Activated naive CD4-positive, alpha-beta T cell treated with Interleukin-2 at 50 U/mL for 16 hours (primary cell): ENCODE measurements at regions not wholly inside any gene's neighbourhood (a gene's known extent, or its start where the extent isn't known, plus 50 kb on each side); places are given as distances from the start of the nearest gene placed in this dataset.

Experiments used
- DNase-seq: peaks from one replicate; pipeline ENCODE4 v3.0.0-alpha.2; 2020

GRCh38 chr20:62563561-62563960 lies 78.7 kb upstream of the SLCO4A1 start:
- DNase-seq = no peak

- no peak for DNase-seq
Observed at GRCh38 chr20:62564456-62565245, 77.7 kb upstream of the SLCO4A1 start.

GRCh38 chr20:62566266-62566665 lies 76.0 kb upstream of the SLCO4A1 start:
- DNase-seq = no peak

- no peak for DNase-seq
Observed at GRCh38 chr20:62566771-62567170, 75.5 kb upstream of the SLCO4A1 start.

- no peak for DNase-seq
Observed at GRCh38 chr20:62567246-62568044, 74.9 kb upstream of the SLCO4A1 start.

GRCh38 chr20:62568045-62568389 lies 74.3 kb upstream of the SLCO4A1 start:
- no peak for DNase-seq

- no peak for DNase-seq
Observed at GRCh38 chr20:62569615-62570014, 72.7 kb upstream of the SLCO4A1 start.

GRCh38 chr20:62570403-62570802 lies 71.9 kb upstream of the SLCO4A1 start:
- DNase-seq = no peak

- DNase-seq = no peak
Observed at GRCh38 chr20:62570897-62571668, 71.2 kb upstream of the SLCO4A1 start.

- DNase-seq = no peak
Observed at GRCh38 chr20:62571669-62572344, 70.5 kb upstream of the SLCO4A1 start.

- DNase-seq = no peak
Observed at GRCh38 chr20:62572980-62573379, 69.3 kb upstream of the SLCO4A1 start.

- DNase-seq = no peak
Observed at GRCh38 chr20:62573817-62574216, 68.5 kb upstream of the SLCO4A1 start.

- no peak for DNase-seq
Observed at GRCh38 chr20:62574230-62574993, 67.9 kb upstream of the SLCO4A1 start.

- no peak for DNase-seq
Observed at GRCh38 chr20:62575976-62576722, 66.2 kb upstream of the SLCO4A1 start.

GRCh38 chr20:62576815-62577489 lies 65.4 kb upstream of the SLCO4A1 start:
- no peak for DNase-seq

GRCh38 chr20:62577490-62577836 lies 64.8 kb upstream of the SLCO4A1 start:
- no peak for DNase-seq

- no peak for DNase-seq
Observed at GRCh38 chr20:62578294-62578897, 63.9 kb upstream of the SLCO4A1 start.

- DNase-seq = no peak
Observed at GRCh38 chr20:62580052-62580451, 62.3 kb upstream of the SLCO4A1 start.

- no peak for DNase-seq
Observed at GRCh38 chr20:62580733-62581132, 61.6 kb upstream of the SLCO4A1 start.

GRCh38 chr20:62581308-62581707 lies 61.0 kb upstream of the SLCO4A1 start:
- no peak for DNase-seq

- DNase-seq = no peak
Observed at GRCh38 chr20:62581806-62582205, 60.5 kb upstream of the SLCO4A1 start.
